Adrenal gland (tissue), 5 donors: ENCODE measurements at regions not wholly inside any gene's neighbourhood (a gene's known extent, or its start where the extent isn't known, plus 50 kb on each side); places are given as distances from the start of the nearest gene placed in this dataset.

ENCODE experiments used
- CTCF ChIP-seq, 6 experiments: fragments of 450-650 bp in 4 of 6; fragments of 200-600 bp in 2 of 6; sonication (generic) in 1 of 6; IDR thresholded peaks; 1 replicate in 5 of 6; 2 replicates in 1 of 6; pipeline versions ENCODE4 v1.5.1 to v1.8.0; 2016 to 2021; ENCODE audit warnings: antibody characterized with exemption in 6 of 6, mild to moderate bottlenecking in 2 of 6, moderate library complexity in 1 of 6
- POLR2A ChIP-seq, 2 donors: fragments of 450-650 bp; IDR thresholded peaks; one replicate each; pipeline ENCODE4 v1.6.1; 2017; ENCODE audit warnings: antibody characterized with exemption in 2 of 2, mild to moderate bottlenecking in 2 of 2, moderate library complexity in 1 of 2
- donor health status: DM: no; HTN: no; CAD: no.

- TF ChIP-seq CTCF (IDR thresholded peaks at IDR 0.05) (no peak), POLR2A (IDR thresholded peaks at IDR 0.05) (no peak)
Measured at GRCh38 chr12:46677749-46678148, 148.0 kb downstream of the SLC38A4 start.
